Mammary epithelial cell (primary cell): ENCODE measurements at regions not wholly inside any gene's neighbourhood (a gene's known extent, or its start where the extent isn't known, plus 50 kb on each side); places are given as distances from the start of the nearest gene placed in this dataset.

Source experiments
- CTCF ChIP-seq, 2 donors: IDR thresholded peaks in 1 of 2; conservative IDR thresholded peaks in 1 of 2; 2 replicates each; pipeline ENCODE4 v1.5.1; 2011 to 2012; ENCODE audit warnings: inconsistent platforms in 2 of 2, low read length in 2 of 2, mild to moderate bottlenecking in 2 of 2, control low read depth in 1 of 2, low read depth in 1 of 2; ENCODE audit not compliant: insufficient read depth in 1 of 2; ENCODE audit errors: extremely low read depth in 1 of 2
- EZH2 ChIP-seq: IDR thresholded peaks from 2 replicates; pipeline ENCODE4 v1.6.1; 2012; ENCODE audit warnings: low read length, inconsistent platforms, borderline replicate concordance

GRCh38 chr3:25854214-25854613 lies 64.3 kb downstream of the OXSM start:
- TF ChIP-seq CTCF (conservative IDR thresholded peaks at IDR 0.05 in 1 of 2, IDR thresholded peaks at IDR 0.05 in 1 of 2; ENCODE audit: extremely low read depth in 1 of 2, insufficient read depth in 1 of 2, low read depth in 1 of 2, low read length in 2 of 2) (no peak), EZH2 (no peak)
